ENCODE measurements at regions not wholly inside any gene's neighbourhood (a gene's known extent, or its start where the extent isn't known, plus 50 kb on each side); places are given as distances from the start of the nearest gene placed in this dataset.
"Not testable (repeated sequence)": the region's sequence is repeated elsewhere in the genome, so short reads cannot be mapped to it uniquely, and the experiment has no call there.

GRCh38 chr13:78977311-78977710, 318.4 kb upstream of the OBI1 start:
- no peak for DNase-seq

- DNase-seq, result no peak
These were observed 317.7 kb upstream of the OBI1 start for GRCh38 chr13:78976696-78977095.

- DNase-seq, result no peak
These were observed 313.6 kb upstream of the OBI1 start for GRCh38 chr13:78972561-78972960.

GRCh38 chr13:78971355-78972025, 312.5 kb upstream of the OBI1 start:
- DNase-seq, result no peak

- no peak for DNase-seq
These were observed 301.9 kb upstream of the OBI1 start for GRCh38 chr13:78960881-78961280.

GRCh38 chr13:78958006-78958405, 299.1 kb upstream of the OBI1 start:
- peak; percentile 54 for DNase-seq

GRCh38 chr13:78940455-78941130, 281.6 kb upstream of the OBI1 start:
- DNase-seq, result no peak

- no peak for DNase-seq
These were observed 275.4 kb upstream of the OBI1 start for GRCh38 chr13:78934336-78934735.

- DNase-seq, result no peak
These were observed 256.1 kb upstream of the OBI1 start for GRCh38 chr13:78915015-78915414.

- no peak for DNase-seq
These were observed 254.7 kb upstream of the OBI1 start for GRCh38 chr13:78913656-78914055.

- no peak for DNase-seq
These were observed 251.2 kb upstream of the OBI1 start for GRCh38 chr13:78910147-78910546.

- no peak for DNase-seq
These were observed 250.3 kb upstream of the OBI1 start for GRCh38 chr13:78909276-78909675.

- DNase-seq, result no peak
These were observed 248.1 kb upstream of the OBI1 start for GRCh38 chr13:78907006-78907405.

- no peak for DNase-seq
These were observed 238.2 kb upstream of the OBI1 start for GRCh38 chr13:78897200-78897599.

- no peak for DNase-seq
These were observed 225.6 kb upstream of the OBI1 start for GRCh38 chr13:78884571-78884970.

- no peak for DNase-seq
These were observed 222.8 kb upstream of the OBI1 start for GRCh38 chr13:78881751-78882150.

- no peak for DNase-seq
These were observed 222.1 kb upstream of the OBI1 start for GRCh38 chr13:78881054-78881453.

- DNase-seq, result no peak
These were observed 218.1 kb upstream of the OBI1 start for GRCh38 chr13:78876915-78877549.

GRCh38 chr13:78875792-78876580, 217.0 kb upstream of the OBI1 start:
- no peak for DNase-seq

GRCh38 chr13:78868991-78869390, 210.0 kb upstream of the OBI1 start:
- no peak for DNase-seq

GRCh38 chr13:78867655-78868054, 208.7 kb upstream of the OBI1 start:
- DNase-seq, result no peak

- not testable (repeated sequence) for DNase-seq
These were observed 207.1 kb upstream of the OBI1 start for GRCh38 chr13:78866076-78866475.

GRCh38 chr13:78862446-78862845, 203.5 kb upstream of the OBI1 start:
- no peak for DNase-seq

Data from right hindlimb (tissue), 1 donor.